ENCODE measurements at regions not wholly inside any gene's neighbourhood (a gene's known extent, or its start where the extent isn't known, plus 50 kb on each side); places are given as distances from the start of the nearest gene placed in this dataset.

- TF ChIP-seq, protein P1, sequence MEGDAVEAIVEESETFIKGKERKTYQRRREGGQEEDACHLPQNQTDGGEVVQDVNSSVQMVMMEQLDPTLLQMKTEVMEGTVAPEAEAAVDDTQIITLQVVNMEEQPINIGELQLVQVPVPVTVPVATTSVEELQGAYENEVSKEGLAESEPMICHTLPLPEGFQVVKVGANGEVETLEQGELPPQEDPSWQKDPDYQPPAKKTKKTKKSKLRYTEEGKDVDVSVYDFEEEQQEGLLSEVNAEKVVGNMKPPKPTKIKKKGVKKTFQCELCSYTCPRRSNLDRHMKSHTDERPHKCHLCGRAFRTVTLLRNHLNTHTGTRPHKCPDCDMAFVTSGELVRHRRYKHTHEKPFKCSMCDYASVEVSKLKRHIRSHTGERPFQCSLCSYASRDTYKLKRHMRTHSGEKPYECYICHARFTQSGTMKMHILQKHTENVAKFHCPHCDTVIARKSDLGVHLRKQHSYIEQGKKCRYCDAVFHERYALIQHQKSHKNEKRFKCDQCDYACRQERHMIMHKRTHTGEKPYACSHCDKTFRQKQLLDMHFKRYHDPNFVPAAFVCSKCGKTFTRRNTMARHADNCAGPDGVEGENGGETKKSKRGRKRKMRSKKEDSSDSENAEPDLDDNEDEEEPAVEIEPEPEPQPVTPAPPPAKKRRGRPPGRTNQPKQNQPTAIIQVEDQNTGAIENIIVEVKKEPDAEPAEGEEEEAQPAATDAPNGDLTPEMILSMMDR (IDR thresholded peaks at IDR 0.05 in 8 of 11, conservative IDR thresholded peaks at IDR 0.05 in 3 of 11), result no peak
- TF ChIP-seq POLR2AphosphoS5 (IDR thresholded peaks at IDR 0.05), result no peak
Measured at GRCh38 chr1:147078606-147079399, 93.5 kb downstream of the PRKAB2 start.
